HG02840 (cell line): ENCODE measurements at regions not wholly inside any gene's neighbourhood (a gene's known extent, or its start where the extent isn't known, plus 50 kb on each side); places are given as distances from the start of the nearest gene placed in this dataset.
"Not testable (repeated sequence)": the region's sequence is repeated elsewhere in the genome, so short reads cannot be mapped to it uniquely, and the experiment has no call there.

Experiments used
- ATAC-seq: cut with Tn5 transposase; IDR thresholded peaks from one replicate; pipeline ENCODE4 v1.9.1; 2021; ENCODE audit warnings: mild to moderate bottlenecking, moderate library complexity, moderate number of reproducible peaks; ENCODE audit not compliant: unreplicated experiment, low FRiP score

DNA sequence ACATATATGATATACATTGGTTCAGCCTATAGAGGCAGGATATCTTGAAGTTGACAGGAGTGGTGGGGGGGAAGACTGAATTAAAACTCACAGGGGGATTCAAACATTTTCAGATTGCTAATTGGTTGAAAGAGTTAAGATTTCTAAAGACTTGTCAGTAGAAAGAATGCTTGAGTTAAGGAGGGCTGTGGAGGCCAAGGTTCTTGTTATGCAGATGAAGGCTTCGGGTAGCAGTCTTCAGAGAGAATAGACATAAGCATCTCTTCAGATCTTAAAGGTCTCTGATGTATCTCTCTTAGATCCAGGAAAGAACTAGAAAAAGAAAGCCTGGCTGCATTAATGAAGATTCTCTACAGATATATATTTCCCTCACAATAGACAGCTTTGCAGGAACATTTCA lies 209.8 kb upstream of the SEMA3D start:
- no peak for ATAC-seq

DNA sequence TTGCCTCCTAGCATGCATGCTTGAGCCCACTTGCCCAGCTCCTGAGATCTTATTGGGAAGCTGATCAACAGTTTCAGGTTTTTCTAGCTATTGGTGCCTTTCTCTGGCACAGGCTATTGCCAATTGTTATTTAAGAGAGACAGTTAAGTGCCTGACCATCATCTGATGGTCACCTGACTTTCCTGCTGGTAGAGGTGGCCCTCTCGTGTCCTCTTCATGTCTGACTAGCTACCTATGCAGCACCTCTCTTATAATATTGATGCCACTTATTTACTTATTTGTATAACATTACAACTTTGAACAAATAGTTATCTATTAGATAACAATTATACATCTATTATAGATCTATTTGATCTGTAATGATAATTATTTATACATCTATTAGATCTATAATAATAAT lies 205.9 kb upstream of the SEMA3D start:
- no peak for ATAC-seq

GRCh38 chr7:85392326-85392725 lies 205.5 kb upstream of the SEMA3D start:
- ATAC-seq: no peak

GRCh38 chr7:85386460-85386859 lies 199.6 kb upstream of the SEMA3D start:
- ATAC-seq: no peak

GRCh38 chr7:85384392-85384791 lies 197.5 kb upstream of the SEMA3D start:
- ATAC-seq: no peak

DNA sequence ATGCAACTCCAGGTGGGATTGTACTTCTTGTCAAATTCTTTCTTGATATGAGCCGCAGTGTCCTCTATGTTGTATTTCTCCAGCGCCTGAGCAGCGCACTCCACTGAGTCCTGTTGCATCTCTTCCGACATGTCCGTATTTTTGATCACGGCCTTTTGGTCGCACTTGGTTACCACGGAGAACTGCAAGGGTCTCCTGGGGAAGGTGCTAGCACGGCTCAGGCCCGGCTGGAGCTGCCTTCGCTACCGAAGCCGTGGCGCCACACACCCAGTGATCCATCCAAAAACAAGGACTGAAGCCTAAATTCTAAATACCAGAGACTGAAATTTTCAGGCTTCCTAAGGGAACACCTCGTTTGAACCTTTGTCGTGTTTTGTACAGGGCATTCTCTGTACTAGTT lies 194.4 kb upstream of the SEMA3D start:
- ATAC-seq: no peak

GRCh38 chr7:85376589-85376988 lies 189.7 kb upstream of the SEMA3D start:
- no peak for ATAC-seq

DNA sequence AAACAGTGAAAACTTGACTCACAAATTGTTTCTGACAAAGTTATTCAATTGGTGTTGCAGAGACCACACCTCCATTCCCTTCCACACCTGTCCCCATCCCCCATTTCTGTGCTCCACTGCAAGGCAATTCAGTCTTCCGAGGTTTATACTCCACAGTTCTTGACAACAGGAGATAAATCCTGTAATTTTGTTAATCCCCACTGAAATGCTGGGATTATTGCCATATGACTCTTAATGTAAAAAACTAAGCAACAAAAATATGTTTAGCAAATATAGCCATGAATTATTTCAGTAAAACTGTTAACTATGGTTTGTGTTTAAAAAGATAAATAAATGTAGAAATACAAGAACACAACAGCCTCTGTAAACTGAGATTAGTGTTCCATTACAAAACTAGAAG lies 170.1 kb upstream of the SEMA3D start:
- ATAC-seq: no peak

DNA sequence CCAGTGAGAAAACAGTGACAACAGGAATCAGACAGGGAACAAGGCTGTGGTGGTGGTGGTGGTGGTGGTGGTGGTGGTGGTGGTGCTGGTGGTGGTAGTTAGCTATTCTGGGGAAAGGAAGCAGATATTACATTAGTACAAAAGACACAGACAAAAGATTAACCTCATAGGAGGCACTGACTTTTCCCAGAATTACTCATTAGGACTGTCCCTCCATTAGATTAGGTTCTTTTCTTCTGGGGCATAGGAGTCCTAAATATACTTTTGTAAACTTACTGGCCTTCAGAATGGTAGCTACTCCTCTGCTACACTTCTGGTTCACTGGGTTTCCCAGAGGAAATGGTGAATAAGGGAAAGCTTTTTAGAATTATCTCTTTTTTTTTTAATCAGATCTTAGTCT lies 156.6 kb upstream of the SEMA3D start:
- peak; percentile 72 for ATAC-seq

GRCh38 chr7:85342781-85343180 lies 155.9 kb upstream of the SEMA3D start:
- ATAC-seq: no peak

DNA sequence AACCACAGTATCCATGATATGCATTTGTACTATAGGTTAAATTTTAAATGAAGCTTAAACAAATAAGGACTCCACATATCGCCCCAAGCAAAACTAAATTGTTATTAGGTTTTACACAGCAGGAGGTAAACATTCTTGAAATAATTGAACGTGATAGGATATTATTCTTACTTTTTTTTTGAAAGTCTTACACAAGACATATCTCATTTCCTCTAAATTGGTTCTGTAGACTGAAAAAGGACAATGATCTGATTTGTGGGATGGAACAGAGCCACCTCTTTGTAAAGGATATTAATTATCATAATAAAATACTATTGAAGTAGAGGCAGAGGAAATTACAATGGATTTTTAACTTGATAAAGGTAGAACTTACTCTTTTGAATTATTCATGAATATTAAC lies 155.1 kb upstream of the SEMA3D start:
- ATAC-seq: no peak

DNA sequence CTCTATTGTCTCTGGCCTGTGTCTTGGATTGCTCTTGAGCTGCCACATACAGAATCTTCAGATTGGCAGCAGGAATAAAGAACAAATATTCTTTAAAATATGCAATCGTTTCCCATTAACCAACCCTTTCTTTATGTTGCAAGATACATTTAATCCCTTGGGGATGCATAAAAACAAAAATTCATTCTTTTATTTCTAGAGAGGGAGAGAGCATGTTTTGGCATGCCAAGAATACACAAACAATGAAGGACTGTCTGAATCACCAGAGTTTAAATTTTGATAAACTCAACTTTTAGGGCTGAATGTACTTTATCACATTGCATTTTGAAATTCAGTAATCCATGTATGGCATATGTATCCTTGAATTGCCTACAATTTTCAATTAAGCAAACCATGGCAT lies 154.3 kb upstream of the SEMA3D start:
- no peak for ATAC-seq

DNA sequence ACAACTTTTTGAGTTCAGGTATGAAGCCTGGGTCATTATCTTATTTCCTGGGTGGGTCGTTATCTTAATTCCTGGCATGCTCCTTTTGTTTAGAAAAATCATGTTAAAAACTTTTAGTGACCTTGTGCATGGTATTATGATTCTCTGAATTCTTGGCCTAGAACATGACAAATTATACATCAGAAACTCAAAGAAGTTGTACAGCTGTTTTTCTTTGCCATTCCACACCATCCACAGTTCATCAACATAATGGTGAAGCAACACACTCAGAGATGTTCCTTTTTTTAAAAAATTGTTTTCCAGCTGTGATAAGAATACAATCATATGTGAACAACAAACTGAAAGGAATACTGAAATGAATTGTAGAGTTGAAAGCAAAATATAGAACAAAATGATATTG lies 149.2 kb upstream of the SEMA3D start:
- no peak for ATAC-seq

DNA sequence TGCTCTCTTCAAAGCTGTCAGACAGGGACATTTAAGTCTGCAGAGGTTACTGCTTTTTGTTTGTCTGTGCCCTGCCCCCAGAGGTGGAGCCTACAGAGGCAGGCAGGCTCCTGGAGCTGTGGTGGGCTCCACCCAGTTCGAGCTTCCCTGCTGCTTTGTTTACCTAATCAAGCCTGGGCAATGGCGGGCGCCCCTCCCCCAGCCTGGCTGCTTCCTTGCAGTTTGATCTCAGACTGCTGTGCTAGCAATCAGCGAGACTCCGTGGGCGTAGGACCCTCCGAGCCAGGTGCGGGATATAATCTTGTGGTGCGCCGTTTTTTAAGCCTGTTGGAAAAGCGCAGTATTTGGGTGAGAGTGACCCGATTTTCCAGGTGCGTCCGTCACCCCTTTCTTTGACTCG lies 148.3 kb upstream of the SEMA3D start:
- ATAC-seq: not testable (repeated sequence)

- no peak for ATAC-seq
Measured at GRCh38 chr7:85328456-85328998, 141.7 kb upstream of the SEMA3D start.

DNA sequence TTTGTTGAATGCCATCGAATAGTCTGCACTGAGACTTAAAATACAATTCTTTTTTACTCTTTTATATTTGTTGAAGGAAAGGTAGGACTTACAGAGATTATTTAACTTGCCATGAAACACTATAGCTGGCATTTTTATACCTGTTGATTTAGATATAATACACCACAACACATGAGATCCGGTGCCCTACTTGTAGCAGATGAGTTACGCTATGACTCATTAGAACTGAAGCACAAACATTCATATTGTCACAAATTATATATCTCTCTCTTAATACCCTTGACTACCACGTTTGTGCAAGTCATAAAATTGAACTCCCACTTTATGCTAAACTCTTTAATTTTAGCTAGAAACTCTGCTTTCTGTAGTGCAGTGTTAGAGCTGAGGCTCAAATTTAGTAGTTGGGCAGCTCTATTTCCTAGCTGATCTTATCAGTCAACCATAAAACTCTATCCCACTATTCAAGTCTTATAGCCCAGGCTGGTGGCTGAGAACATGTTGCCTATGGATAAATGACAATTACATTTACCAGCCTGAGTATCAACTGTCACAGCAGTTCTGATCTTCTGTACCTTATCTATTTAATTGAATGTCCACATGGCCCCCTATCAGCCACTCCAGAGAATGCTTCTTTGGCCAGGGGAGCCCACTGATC lies 137.4 kb upstream of the SEMA3D start:
- ATAC-seq: no peak

DNA sequence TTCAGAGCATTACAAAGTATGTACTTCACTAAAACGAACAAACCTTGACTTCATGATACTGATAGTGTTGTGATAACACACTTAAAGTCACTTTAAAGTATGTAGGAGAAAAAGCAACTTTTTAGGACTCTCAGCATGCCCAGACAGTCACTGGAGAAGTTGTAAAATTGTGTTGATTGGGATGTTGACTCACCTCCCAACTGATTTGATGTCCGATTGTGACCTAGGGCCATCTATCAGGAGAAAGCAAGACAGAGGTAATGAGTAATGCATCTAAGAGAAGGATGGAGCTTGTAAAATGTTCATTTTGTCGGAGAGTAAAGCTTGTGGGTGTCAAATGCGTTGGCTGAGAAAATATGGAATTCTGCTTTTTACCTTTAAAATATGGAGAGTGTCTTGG lies 135.4 kb upstream of the SEMA3D start:
- ATAC-seq: no peak

GRCh38 chr7:85320699-85321476 lies 134.0 kb upstream of the SEMA3D start:
- no peak for ATAC-seq

DNA sequence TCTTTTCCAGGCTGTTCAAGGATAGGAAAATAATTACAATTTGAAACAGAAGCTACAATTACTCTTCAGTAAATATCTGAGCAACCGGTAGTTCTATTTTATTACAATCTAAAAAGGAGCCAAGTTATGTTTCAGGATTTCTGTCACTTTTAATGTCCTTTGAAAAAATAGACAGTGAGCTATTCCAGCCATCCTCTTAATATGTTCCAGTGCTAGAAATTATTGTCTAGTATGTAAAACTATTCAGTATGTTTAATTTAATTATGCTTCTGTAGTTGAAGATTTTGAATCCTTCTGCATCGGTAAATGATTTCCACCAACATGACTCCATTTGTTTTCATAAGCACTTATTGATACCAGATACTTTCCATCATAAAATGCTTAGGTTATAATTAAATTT lies 129.6 kb upstream of the SEMA3D start:
- ATAC-seq: no peak

- no peak for ATAC-seq
Measured at GRCh38 chr7:85310301-85310700, 123.4 kb upstream of the SEMA3D start.

DNA sequence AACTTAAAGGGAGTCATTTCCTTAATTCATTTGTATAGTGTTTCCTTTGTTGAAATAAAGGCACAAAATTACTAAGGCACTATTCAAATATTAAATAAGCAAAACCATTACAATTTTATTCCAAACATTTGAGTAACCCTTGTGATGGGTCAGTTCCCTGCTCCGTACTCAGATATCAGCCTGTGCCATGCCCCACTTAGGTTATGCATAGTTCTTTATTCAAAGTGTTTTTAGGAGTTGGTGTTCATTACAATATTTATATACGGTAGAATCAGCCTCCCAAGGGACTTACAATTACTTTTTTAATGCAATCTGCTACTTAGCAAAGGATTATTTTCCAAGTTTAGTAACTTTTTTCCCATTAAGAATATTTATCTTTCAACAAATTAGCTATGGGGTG lies 119.3 kb upstream of the SEMA3D start:
- no peak for ATAC-seq

GRCh38 chr7:85294176-85294575 lies 107.3 kb upstream of the SEMA3D start:
- no peak for ATAC-seq
